ENCODE measurements at regions not wholly inside any gene's neighbourhood (a gene's known extent, or its start where the extent isn't known, plus 50 kb on each side); places are given as distances from the start of the nearest gene placed in this dataset.

- no peak for TF ChIP-seq CREB5 (CRISPR knock-in tag; IDR thresholded peaks at IDR 0.05; ENCODE audit: low read depth)
- ATAC-seq = no peak
Observed at GRCh38 chr10:18753312-18753895, 94.2 kb downstream of the ARL5B start.

GRCh38 chr10:18759575-18759974 is 100.3 kb downstream of the ARL5B start:
- no peak for ATAC-seq
- TF ChIP-seq ISL1 (CRISPR knock-in tag; IDR thresholded peaks at IDR 0.05) = no peak

- no peak for ATAC-seq
- TF ChIP-seq ZC3H10 (CRISPR knock-in tag; IDR thresholded peaks at IDR 0.05) (no peak), PATZ1 (CRISPR knock-in tag; IDR thresholded peaks at IDR 0.05; ENCODE audit: borderline replicate concordance) (no peak), PPARA (CRISPR knock-in tag; IDR thresholded peaks at IDR 0.05; ENCODE audit: borderline replicate concordance) (no peak), ARNTL (CRISPR knock-in tag; IDR thresholded peaks at IDR 0.05; ENCODE audit: borderline replicate concordance, low read depth) (no peak), ZFP3 (CRISPR knock-in tag; IDR thresholded peaks at IDR 0.05) (no peak), CSDC2 (CRISPR knock-in tag; IDR thresholded peaks at IDR 0.05) (no peak), ZFP30 (CRISPR knock-in tag; IDR thresholded peaks at IDR 0.05) (no peak)
Observed at GRCh38 chr10:18760836-18761235, 101.6 kb downstream of the ARL5B start.

GRCh38 chr10:18767981-18768380 is 108.8 kb downstream of the ARL5B start:
- no peak for TF ChIP-seq ZC3H10 (CRISPR knock-in tag; IDR thresholded peaks at IDR 0.05)
- TF ChIP-seq PPARA (CRISPR knock-in tag; IDR thresholded peaks at IDR 0.05; ENCODE audit: borderline replicate concordance) = no peak
- TF ChIP-seq ZFP30 (CRISPR knock-in tag; IDR thresholded peaks at IDR 0.05) = no peak
- no peak for TF ChIP-seq ARNTL (CRISPR knock-in tag; IDR thresholded peaks at IDR 0.05; ENCODE audit: borderline replicate concordance, low read depth)
- TF ChIP-seq ZNF70 (CRISPR knock-in tag; IDR thresholded peaks at IDR 0.05) = no peak
- TF ChIP-seq PATZ1 (CRISPR knock-in tag; IDR thresholded peaks at IDR 0.05; ENCODE audit: borderline replicate concordance) = no peak
- no peak for TF ChIP-seq TSHZ2 (CRISPR knock-in tag; IDR thresholded peaks at IDR 0.05)
- TF ChIP-seq ESRRG (CRISPR knock-in tag; IDR thresholded peaks at IDR 0.05) = no peak
- no peak for TF ChIP-seq POU6F1 (CRISPR knock-in tag; IDR thresholded peaks at IDR 0.05; ENCODE audit: borderline replicate concordance, low read depth)
- TF ChIP-seq CSRNP3 (CRISPR knock-in tag; IDR thresholded peaks at IDR 0.05) = no peak
- no peak for TF ChIP-seq ZFP3 (CRISPR knock-in tag; IDR thresholded peaks at IDR 0.05)
- no peak for TF ChIP-seq OSR1 (CRISPR knock-in tag; IDR thresholded peaks at IDR 0.05)
- no peak for TF ChIP-seq ISL1 (CRISPR knock-in tag; IDR thresholded peaks at IDR 0.05)
- no peak for TF ChIP-seq TOX (CRISPR knock-in tag; IDR thresholded peaks at IDR 0.05; ENCODE audit: borderline replicate concordance)
- no peak for TF ChIP-seq CREB5 (CRISPR knock-in tag; IDR thresholded peaks at IDR 0.05; ENCODE audit: low read depth)
- no peak for TF ChIP-seq GLIS3 (CRISPR knock-in tag; IDR thresholded peaks at IDR 0.05)
- no peak for TF ChIP-seq CSDC2 (CRISPR knock-in tag; IDR thresholded peaks at IDR 0.05)
- TF ChIP-seq ZNF8 (CRISPR knock-in tag; IDR thresholded peaks at IDR 0.05) = no peak
- TF ChIP-seq BACH2 (CRISPR knock-in tag; IDR thresholded peaks at IDR 0.05; ENCODE audit: borderline replicate concordance) = no peak
- TF ChIP-seq TCF4 (CRISPR knock-in tag; IDR thresholded peaks at IDR 0.05; ENCODE audit: borderline replicate concordance) = no peak
- ATAC-seq = no peak
